GM19043 (cell line): ENCODE measurements at regions not wholly inside any gene's neighbourhood (a gene's known extent, or its start where the extent isn't known, plus 50 kb on each side); places are given as distances from the start of the nearest gene placed in this dataset.

ENCODE experiments used
- ATAC-seq: cut with Tn5 transposase; IDR thresholded peaks from one replicate; pipeline ENCODE4 v1.9.1; 2021; ENCODE audit warnings: low read depth; ENCODE audit not compliant: unreplicated experiment

DNA sequence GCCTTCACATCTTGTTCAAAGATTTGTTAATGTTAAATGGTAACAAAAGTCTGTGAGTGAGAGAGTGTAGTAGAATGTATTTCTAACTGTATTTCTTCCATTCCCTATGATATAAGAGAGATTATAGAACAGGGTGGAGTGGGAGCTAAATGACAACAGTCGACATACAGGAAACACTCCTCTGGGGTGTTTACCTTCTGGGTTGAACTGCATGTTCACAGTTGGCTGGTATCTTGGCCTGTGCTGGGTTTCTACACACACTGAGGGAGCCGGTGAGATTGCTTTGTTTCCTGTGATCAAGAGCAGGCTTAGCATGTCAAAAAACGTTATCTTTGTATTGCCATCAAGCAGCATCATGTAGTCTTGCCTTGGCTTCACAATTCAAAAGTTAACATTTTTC is 274.3 kb upstream of the FAR2 start:
- ATAC-seq, result no peak

DNA sequence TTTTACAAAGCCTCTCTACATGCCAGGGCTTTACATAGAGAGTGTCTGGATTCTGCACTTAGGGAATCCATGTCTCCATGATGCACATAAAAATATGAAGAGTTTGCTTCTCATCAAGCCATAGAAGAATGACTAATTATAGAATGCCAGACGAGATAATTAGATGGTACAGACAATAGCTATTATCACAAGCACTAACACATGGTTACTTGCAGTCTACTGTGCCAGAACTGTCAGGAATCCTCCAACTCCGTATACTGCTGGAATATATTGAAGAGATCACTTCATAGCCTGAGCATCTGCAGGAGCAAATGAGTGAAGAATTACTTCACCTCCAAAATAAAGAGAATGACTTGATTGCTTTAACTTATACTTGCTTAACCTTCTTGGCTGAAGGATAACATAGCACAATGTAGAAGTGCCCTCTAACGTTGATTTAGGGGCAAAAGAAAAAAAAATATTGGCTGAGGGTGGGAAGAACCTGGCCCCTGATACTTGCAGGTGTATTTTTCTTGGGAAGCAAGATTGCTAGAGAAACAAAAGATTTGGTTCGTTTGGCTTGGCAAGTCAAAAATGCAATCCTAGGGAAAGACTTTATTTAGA is 272.8 kb upstream of the FAR2 start:
- ATAC-seq, result no peak

DNA sequence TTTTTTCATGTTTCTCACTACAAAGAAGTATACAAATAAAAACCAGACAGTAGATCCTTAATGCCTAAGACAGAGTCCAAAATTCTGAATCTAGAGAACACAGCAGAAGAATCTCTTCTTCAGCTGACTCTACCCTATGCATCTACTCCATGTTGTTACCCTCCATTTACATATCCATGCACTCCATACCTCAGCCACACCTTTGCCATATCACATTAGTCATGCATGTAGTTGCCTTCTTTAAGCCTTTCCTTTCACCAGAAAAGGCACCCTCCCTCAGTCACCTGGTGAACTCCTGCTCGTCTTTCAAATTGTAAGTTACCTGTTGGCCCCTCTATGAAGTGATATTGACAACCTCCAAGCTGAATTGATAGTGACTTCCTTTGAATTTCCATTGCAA is 271.2 kb upstream of the FAR2 start:
- no peak for ATAC-seq

DNA sequence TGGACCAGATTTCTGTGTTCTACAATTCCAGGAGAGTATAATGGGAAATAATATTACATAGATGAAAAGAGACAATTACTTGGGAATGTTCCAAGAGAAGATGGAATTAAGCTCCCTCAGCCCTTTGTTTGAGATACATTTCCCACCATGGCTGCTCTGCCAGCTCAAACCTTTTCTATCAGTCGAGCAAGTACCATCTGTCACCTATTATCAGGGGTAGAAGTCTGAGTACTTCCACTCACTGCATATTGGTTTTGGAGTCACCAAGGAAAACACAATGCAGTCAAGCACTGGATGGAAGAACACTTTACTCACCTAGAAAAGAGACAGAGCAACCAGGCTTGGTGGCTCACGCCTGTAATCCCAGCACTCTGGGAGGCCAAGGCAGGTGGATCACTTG is 270.4 kb upstream of the FAR2 start:
- ATAC-seq, result no peak

DNA sequence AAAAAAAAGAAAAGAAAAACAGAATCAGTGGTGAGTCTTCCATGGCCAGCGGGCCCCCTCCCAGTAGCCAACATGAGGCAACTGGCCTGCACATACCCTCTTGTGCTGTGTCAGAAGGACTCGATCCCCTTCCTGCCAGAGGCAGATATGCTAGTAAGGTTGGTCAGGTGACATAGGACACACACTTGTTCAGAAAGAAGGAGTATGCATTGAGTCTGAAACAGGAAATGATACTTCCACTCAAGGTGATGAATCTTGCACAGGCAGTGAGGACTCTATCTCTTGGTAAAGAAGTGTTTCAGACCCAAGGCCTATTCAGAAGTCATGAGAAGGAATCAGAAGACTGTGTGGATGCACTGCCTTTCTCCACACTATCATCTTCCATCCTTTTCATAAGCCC is 269.7 kb upstream of the FAR2 start:
- ATAC-seq, result no peak

DNA sequence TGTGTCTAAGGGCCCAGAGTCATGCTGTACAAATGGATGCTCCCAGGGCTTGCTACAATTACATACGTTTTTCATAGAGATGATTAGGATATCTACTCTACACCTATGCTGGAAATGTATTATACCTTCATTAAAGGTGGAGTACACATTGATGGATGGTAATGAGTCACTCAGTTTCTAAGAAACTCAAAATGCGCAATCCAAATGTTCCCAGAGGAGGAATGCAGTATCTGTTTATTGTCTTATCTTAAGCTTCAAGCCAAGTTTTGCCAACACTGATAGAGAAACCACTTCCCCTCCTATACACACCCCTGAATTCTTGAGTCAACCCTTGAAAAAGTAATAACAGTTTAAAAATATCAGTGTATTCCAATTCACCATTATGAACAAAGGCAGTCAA is 266.6 kb upstream of the FAR2 start:
- ATAC-seq, result no peak

DNA sequence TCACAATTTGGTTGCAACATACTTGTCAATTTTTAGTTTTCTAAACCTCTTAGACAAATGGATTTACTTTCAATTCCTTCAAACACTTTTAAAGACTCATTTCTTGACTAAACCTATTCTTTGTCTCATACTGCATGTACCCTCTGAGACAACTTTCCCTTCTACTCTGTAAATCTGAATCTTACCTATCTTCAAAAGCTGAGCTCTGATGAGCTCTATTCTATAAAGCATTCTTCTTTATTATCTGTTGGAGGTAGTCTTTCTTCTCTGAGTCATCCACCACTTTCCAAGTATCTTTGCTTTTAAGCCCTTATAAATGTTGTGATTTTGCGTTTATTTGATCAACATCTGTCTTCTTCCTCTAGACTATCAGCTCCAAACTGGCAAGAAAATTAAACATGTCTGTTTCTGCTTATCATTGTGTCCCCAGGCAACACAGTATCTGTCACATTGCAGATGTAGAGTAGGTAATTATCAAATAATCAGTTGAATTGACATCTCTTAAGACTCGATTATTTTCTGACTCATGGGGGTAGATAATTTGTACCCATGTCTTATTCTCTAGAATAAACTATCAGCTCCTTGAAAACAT is 265.6 kb upstream of the FAR2 start:
- ATAC-seq, result no peak

DNA sequence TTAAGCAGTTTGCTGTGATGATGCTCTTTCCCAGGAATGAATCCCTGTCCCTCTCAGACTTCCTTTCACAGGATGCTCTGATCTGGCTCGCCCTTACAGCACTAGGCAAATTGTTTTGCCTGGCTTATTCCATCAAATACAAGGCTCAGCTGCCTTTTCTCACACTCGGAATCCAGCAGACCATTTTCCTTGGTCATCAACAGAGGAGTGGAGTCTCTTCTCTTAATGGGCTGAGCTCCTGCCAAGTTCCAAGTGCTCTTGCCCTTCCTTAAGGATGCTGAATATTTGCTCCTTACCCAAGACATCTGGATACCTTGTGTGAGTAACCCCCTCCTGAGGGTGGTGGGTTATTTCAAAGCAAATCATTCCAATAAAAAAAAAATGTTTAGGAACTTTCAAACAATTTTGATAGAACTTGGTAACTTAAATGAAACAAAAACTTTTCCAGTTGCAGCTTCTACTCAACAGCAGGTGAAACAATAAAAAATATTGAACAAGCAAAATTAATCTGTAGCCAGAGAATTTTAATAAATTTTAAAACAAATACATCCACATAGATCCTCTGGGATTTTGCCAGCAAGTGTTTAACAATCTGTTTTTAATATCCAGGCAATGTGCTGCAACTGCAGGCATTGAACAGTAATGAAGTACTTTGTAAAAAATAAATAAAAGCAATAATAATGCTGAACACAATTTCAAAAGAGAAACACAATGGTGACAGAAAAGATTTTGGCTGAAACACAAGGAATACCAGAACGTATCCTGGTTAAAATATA is 264.0 kb upstream of the FAR2 start:
- ATAC-seq, result no peak

DNA sequence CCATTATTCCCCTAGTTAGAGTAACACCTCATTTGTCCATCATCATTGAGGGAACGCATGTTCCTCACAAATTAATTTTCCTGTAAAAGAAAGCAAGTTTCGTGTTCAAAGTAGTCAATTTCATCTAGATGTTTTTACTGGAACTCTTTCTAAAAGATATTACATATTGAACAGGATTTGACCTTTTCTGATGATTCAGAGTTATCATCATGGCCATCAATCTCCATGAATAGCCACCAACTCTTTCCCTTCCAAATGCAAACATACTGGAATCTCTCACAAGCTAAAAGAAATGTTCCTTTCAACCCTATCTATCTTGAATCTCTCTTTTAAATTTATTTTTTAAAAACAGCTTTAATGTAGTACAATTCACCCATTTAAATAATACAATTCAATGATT is 263.1 kb upstream of the FAR2 start:
- ATAC-seq, result no peak

DNA sequence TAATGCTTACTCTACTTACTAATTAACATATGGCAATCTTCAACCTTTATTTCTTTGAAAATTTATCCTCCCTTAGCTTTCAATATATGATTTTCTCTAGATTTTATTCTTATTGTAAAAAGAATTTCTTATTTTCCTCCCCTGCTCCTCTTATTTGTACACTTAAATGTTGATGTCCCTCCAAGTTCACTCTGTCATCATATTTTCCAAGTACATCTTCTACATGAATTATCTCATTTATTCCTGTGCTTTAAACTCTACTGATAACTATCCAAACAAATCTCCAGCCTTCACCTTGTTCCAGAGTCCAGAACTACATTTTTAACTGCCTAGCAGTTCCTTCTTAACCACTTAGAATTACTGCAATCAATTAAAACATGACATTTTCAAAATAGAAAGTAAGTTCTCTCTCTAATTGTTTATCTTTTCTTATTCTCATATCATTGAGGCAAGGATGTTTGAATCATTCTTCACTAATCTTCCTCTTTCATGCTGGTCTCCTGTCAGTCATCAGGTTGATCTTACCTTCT is 261.6 kb upstream of the FAR2 start:
- ATAC-seq, result no peak

DNA sequence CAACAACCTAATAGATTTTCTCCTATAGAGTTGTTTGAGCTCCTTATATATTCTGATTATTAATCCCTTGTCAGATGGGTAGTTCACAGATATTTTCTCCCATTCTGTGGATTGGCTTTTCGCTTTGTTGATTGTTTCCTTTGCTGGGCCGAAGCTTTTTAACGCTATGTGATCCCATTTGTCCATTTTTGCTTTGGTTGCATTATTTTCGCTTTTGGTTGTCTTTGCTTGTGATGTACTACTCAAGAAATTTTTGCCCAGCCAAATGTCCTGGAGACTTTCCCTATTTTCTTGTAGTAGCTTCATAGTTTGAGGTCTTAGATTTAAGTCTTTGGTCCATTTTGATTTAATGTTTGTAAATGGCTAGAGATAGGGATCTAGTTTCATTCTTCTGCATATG is 258.4 kb upstream of the FAR2 start:
- ATAC-seq, result no peak

DNA sequence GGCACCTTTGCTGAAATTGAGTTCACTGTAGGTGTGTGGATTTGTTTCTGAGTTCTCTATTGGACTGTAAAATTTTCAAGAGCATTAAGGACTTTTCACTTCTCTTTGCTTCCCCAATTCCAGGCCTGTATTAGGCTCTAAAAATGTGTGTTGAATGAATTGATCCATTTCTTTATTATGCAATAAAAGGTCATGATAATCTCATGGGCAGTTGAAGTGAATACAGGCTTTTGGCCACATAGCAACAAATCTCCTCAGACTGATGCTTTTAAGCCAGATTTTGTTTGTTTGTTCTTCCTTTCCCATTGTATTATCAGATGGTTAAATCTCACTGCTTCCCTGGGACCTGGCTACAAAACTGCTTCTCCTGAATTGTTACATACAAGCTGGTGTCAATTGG is 258.0 kb upstream of the FAR2 start:
- ATAC-seq, result no peak

DNA sequence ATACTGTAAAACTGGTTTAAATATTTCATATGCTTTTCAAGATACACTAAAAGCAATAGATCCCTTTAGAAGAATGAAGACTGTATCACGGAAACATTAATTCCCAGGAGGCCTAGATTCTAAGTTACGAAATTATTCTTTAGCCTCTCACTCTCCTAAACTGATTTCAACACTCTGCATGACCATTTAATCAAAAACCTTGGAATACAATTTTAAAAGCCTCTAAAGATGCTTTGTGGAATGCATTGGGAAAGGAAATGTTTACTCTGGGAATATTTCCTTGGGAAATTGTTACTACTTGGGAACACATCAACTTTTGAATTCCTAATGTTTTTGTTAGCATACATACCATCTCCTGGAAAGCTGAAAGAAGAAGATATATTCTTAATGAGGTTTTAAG is 255.7 kb upstream of the FAR2 start:
- no peak for ATAC-seq

DNA sequence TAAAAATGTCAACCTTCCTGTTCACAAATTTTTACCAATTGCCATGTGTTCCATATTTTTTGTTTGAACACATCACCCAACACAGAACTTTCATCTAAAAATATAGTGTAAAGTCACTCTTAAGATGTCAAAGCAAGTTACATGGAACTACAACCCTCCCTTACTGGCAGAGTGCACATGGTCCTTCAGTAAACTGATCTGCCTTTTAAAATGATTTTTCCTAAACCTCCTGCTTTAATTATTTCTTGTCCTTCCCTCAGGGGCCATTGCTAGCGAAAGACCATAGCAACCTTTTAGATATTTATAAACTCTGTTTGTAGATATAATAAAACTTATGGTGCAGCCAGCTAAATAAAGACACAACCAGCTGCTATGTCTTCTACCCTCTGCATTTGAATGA is 255.2 kb upstream of the FAR2 start:
- ATAC-seq, result no peak

DNA sequence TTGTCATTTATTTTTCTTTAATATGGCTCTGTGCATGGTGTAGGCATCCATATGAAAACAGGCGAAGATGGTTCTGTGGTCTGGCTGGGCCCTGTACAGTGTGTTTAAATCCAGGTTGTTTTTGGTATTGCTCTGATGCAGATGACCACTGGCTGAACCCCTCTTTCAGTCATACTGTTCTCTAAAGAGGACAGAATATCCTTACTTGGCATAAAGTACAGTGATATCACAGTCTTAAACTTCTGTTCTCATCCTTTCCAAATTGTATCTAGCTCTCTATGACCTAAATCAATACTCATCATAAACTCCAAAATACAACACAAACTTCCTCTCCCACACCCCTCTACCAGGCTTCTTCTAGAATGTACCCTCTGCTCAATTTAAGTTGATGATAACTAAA is 252.7 kb upstream of the FAR2 start:
- ATAC-seq, result no peak

DNA sequence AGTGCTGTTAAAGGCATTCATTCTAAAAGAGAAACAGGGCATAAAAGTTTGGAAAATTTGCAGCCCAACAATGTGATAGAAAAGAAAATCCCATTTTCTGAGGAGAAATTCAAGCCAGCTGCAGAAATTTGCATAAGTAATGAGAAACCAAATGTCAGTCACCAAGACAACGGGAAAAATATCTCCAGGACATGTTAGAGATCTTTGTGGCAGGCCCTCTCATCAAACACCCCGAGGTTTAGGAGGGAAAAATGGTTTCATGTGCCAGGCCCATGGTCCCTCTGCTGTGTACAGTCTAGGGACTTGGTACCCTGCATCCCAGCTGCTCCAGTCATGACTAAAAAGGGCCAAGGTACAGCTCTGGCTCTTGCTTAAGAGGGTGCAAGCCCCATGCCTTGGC is 251.0 kb upstream of the FAR2 start:
- no peak for ATAC-seq

DNA sequence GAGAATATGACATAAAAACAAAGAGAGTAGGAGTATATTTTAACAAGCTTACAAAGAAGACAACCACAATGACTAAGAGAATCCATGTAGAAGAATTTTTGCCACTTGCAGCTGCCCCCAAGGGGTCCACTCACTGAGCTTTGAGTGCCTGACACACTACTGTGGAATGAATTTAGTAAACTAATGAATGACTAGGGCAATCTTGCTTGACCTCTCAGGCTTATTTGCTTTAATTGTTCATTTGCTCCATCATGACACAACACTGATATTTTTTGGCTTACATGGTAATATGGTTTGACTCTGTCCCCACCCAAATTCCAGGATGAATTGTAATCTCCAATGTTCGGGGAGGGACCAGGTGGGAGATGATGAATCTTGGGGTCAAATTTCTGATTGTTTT is 249.1 kb upstream of the FAR2 start:
- ATAC-seq, result no peak

DNA sequence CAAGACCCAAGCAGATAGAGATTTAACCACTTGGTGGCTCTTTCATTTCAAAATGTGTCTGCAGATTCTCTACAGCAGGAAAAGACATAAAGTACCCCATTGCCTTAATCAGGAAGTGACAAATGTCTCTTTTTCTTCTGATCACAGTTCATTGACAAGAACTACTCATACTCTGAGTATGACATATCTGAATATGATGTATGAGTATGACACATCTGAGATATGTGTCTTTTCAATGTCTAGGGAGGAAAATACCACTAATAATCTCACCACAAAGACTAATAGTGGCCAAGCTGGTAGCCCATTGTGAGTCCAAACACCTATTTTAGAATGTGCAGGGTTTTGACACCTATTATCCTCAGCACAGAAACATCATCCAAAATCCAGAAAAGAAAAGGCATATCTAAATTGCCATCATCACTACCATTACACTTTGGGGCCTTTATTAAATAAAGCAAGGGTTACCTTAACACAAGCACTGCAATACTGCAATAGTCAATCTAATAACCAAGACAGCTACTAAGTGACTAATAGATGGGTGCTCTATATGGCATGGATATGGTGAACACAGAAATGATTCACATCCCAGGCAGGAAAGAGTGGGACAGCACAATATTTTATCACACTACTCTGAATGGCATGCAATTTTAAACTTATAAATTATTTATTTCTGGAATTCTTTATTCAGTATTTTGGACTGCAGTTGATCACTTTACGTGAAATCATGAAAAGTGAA is 243.7 kb upstream of the FAR2 start:
- no peak for ATAC-seq

DNA sequence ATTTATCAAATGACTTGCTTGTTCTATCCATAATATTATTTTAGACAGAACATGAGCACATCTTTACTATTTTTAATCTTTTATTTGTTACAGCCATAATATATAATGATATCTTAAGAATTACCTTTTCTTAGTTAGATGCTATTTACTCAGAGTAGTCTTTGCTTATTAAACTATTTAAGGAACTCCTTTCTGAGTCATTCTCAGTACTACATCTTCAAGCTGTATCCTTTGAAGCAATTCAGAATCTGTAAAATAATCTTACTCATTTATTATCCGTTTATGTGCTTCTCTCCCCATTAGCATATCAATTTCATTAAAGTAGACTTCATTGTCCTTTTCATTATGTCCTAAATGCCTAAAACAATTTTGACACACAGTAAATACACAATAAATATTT is 240.4 kb upstream of the FAR2 start:
- ATAC-seq, result no peak

DNA sequence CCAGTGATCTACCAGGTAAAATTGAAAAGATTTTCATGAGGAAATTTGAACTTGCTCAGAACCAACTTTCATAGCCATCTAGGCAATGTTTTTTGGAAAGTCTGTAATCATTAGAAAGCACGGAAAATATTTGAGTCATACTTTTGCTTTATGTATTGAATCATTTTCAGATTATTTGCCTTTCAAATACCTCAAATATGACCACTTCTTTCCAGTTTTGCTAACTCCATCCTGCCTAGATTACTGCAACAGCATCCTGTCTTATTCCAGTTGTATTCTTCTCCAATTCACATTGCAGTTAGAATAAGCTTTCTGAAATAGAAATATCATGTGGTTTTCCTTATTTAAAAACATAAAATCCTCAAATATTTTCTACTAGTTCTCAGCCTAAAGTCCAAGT is 239.8 kb upstream of the FAR2 start:
- ATAC-seq, result no peak

DNA sequence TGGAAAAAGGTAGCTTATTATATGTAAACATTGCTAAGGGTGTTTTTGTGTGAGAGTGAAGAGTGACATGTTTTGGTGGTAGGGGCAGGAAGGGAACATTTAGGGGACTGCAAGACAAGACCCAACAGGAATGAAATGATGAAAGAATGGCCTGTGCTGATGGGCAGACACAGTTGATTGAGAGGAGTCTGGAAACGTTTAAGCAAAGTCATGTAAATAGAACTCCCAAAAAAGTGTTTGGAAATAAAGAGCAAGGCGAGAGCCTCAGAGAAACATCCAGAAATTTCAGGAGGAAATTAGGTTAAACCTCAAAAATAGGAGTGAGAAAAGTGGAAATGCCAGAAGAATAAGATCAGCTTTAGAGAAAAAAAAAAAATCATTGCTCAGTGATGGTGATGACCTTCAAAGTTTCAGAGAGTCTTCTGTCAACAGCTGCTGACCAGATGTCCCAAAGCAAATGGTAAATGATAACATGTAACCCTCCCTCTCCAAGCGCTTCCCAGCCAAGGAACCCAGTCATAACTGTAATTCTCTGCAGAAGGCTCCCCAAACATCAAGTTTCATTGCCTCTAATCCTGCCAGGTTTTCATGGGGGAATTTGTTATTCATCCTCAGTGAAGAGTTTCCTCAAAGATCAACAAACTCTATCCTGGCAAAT is 223.2 kb upstream of the FAR2 start:
- no peak for ATAC-seq
